Spleen (tissue), 11 donors: ENCODE measurements at regions not wholly inside any gene's neighbourhood (a gene's known extent, or its start where the extent isn't known, plus 50 kb on each side); places are given as distances from the start of the nearest gene placed in this dataset.
"Not testable (repeated sequence)": the region's sequence is repeated elsewhere in the genome, so short reads cannot be mapped to it uniquely, and the experiment has no call there.

Experiments used
- DNase-seq: peaks from one replicate; pipeline ENCODE4 v3.0.0-alpha.2; 2020
- H3K27ac ChIP-seq, 8 donors: fragments of 200-600 bp; sonication (generic) in 7 of 8; 1 replicate in 4 of 8; 2 replicates in 4 of 8; pipeline versions ENCODE4 v1.5.0 to v1.8.0; 2016 to 2021; ENCODE audit warnings: inconsistent platforms in 4 of 8, mild to moderate bottlenecking in 4 of 8, moderate library complexity in 1 of 8
- H3K27me3 ChIP-seq, 7 donors: fragments of 200-600 bp; sonication (generic) in 6 of 7; replicated peaks in 1 of 7; 1 replicate in 4 of 7; 2 replicates in 3 of 7; pipeline versions ENCODE4 v1.5.0 to v1.8.0; 2016 to 2021; ENCODE audit warnings: inconsistent platforms in 3 of 7, mild to moderate bottlenecking in 1 of 7
- H3K36me3 ChIP-seq, 6 donors: fragments of 200-600 bp; sonication (generic) in 5 of 6; 1 replicate in 4 of 6; 2 replicates in 2 of 6; pipeline versions ENCODE4 v1.5.0 to v1.8.0; 2016 to 2021; ENCODE audit warnings: inconsistent platforms in 2 of 6
- H3K4me1 ChIP-seq, 6 donors: fragments of 200-600 bp; sonication (generic) in 5 of 6; 1 replicate in 3 of 6; 2 replicates in 3 of 6; pipeline versions ENCODE4 v1.5.0 to v1.8.0; 2016 to 2021; ENCODE audit warnings: inconsistent platforms in 3 of 6
- H3K4me3 ChIP-seq, 8 donors: fragments of 200-600 bp; sonication (generic) in 7 of 8; 1 replicate in 4 of 8; 2 replicates in 4 of 8; pipeline versions ENCODE4 v1.5.0 to v1.8.0; 2016 to 2021; ENCODE audit warnings: inconsistent platforms in 4 of 8, mild to moderate bottlenecking in 4 of 8, moderate library complexity in 2 of 8
- H3K9me3 ChIP-seq, 8 donors: fragments of 200-600 bp; sonication (generic) in 7 of 8; 1 replicate in 4 of 8; 2 replicates in 4 of 8; pipeline versions ENCODE4 v1.5.0 to v1.8.0; 2016 to 2021; ENCODE audit warnings: inconsistent platforms in 4 of 8
- CTCF ChIP-seq, 11 experiments: fragments of 200-600 bp in 7 of 11; fragments of 450-650 bp in 4 of 11; sonication (generic) in 4 of 11; IDR thresholded peaks in 8 of 11; conservative IDR thresholded peaks in 3 of 11; 1 replicate in 7 of 11; 2 replicates in 4 of 11; pipeline versions ENCODE4 v1.4.0 to v1.8.0; 2016 to 2021; ENCODE audit warnings: antibody characterized with exemption in 11 of 11, inconsistent platforms in 4 of 11, mild to moderate bottlenecking in 1 of 11
- POLR2A ChIP-seq, 3 donors: fragments of 450-650 bp; IDR thresholded peaks; one replicate each; pipeline ENCODE4 v1.5.1; 2017; ENCODE audit warnings: antibody characterized with exemption in 3 of 3, mild to moderate bottlenecking in 1 of 3
- POLR2AphosphoS5 ChIP-seq, 3 donors: sonication (generic); formaldehyde crosslinking; IDR thresholded peaks; one replicate each; pipeline ENCODE4 v1.5.1; 2017; ENCODE audit warnings: antibody characterized with exemption in 3 of 3
- WGBS, 5 donors: extraction: QIAGEN DNeasy Blood & Tissue Kit in 3 of 5; methylation state at CpG; one replicate each; pipeline versions ENCODE4 v1.1.5 to v1.1.7; 2013 to 2018; 5-methylcytosine and 5-hydroxymethylcytosine counted together
- intact Hi-C: fragments of 100-400 bp; cut with DNase I; formaldehyde crosslinking; loops from one replicate; pipeline ENCODE4 v1.15.0; 2023; ENCODE audit warnings: low total_unique reads
- donor health status: healthy with polysubstance abuse.
- donor health status: DM: no; HTN: no; CAD: no; lungs with moderate emphysema.
- donor health status: DM: no; HTN: no; CAD: no.
- donor health status: Bipolar disorder and iron deficiency.
- donor health status: healthy.
- donor health status: DM: no; HTN: no; CAD: no.
- donor health status: DM: yes; HTN: yes; CAD: no.

- Histone ChIP-seq H3K27ac (no peak overlapping the region), H3K27me3 (no peaks in the 10 kb centered on the region), H3K36me3 (no peaks in the 10 kb centered on the region), H3K4me3 (no peak overlapping the region), H3K9me3 (peaks cover 3 to 60% (median 32%) of the 10 kb centered on the region in 8 donors), H3K4me1 (no peaks in the 10 kb centered on the region)
- DNase-seq, result no peak
- WGBS, 5 donors, result 22 to 45% (median 33%) methylated on average over 1 of the region's 1 CpG
- no peak for TF ChIP-seq POLR2AphosphoS5 (IDR thresholded peaks at IDR 0.05)
- no peak for TF ChIP-seq POLR2A (IDR thresholded peaks at IDR 0.05)
- no peak for TF ChIP-seq CTCF (IDR thresholded peaks at IDR 0.05 in 8 of 11, conservative IDR thresholded peaks at IDR 0.05 in 3 of 11)
- intact Hi-C loops, result no loop called here
Observed at GRCh38 chr6:67952948-67953347, 682.1 kb upstream of the ADGRB3 start.

DNA sequence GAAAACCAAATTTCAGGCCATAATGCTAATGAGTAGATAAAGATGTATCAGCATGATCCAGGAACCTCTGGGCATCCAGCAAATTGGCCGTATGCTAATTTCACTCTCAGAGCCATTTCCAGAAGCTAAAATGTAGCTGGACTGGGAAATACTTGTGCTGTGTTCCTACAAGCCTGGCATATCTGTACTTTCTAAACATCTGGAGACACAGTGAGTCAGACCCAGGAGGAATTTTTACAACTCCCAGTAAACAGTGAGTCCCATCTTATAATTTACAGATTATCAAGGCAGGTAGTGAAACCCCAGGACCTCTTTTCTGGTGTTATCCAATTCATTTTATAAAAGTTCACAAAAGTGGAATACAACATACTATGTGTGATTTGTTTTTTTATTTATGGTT, 683.0 kb upstream of the ADGRB3 start:
- Histone ChIP-seq H3K27me3 (no peaks in the 10 kb centered on the region), H3K27ac (no peak overlapping the region), H3K4me3 (no peak overlapping the region), H3K36me3 (no peaks in the 10 kb centered on the region), H3K4me1 (no peaks in the 10 kb centered on the region), H3K9me3 (peaks cover 3 to 56% (median 28%) of the 10 kb centered on the region in 8 donors)
- intact Hi-C loops, result no loop called here
- WGBS, 5 donors, result 70 to 89% (median 83%) methylated on average over 1 of the region's 1 CpG
- DNase-seq, result no peak
- TF ChIP-seq CTCF (IDR thresholded peaks at IDR 0.05 in 8 of 11, conservative IDR thresholded peaks at IDR 0.05 in 3 of 11) (no peak), POLR2A (IDR thresholded peaks at IDR 0.05) (no peak), POLR2AphosphoS5 (IDR thresholded peaks at IDR 0.05) (no peak)

DNA sequence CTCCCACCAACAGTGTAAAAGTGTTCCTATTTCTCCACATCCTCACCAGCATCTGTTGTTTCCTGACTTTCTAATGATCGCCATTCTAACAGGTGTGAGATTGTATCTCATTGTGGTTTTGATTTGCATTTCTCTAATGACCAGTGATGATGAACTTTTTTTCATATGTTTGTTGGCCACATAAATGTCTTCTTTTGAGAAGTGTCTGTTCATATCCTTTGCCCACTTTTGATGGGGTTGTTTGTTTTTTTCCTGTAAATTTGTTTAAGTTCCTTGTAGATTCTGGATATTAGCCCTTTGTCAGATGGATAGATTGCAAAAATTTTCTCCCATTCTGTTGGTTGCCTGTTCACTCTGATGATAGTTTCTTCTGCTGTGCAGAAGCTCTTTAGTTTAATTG, 687.3 kb upstream of the ADGRB3 start:
- intact Hi-C loops, DNase-seq: not testable (repeated sequence)
- 86 to 97% (median 94%) methylated on average over 1 of the region's 1 CpG for WGBS, 5 donors

GRCh38 chr6:67935976-67936477, 699.1 kb upstream of the ADGRB3 start:
- H3K9me3 ChIP-seq, result peaks cover 0 to 17% (median 6%) of the 10 kb centered on the region in 8 donors
- 79 to 91% (median 86%) methylated on average over 2 of the region's 2 CpGs for WGBS, 5 donors
- H3K4me3 ChIP-seq, result no peak overlapping the region
- no peaks in the 10 kb centered on the region for H3K27me3 ChIP-seq
- no peaks in the 10 kb centered on the region for H3K4me1 ChIP-seq
- no peaks in the 10 kb centered on the region for H3K36me3 ChIP-seq
- no peak overlapping the region for H3K27ac ChIP-seq
- no peak for DNase-seq
- TF ChIP-seq CTCF (IDR thresholded peaks at IDR 0.05 in 8 of 11, conservative IDR thresholded peaks at IDR 0.05 in 3 of 11) (no peak), POLR2AphosphoS5 (IDR thresholded peaks at IDR 0.05) (no peak), POLR2A (IDR thresholded peaks at IDR 0.05) (no peak)
- intact Hi-C loops, result no loop called here

More for the DNA sequence above, 687.3 kb upstream of the ADGRB3 start:
- not testable (repeated sequence) for H3K4me3 ChIP-seq, H3K27me3 ChIP-seq, H3K27ac ChIP-seq, H3K4me1 ChIP-seq, H3K36me3 ChIP-seq
- H3K9me3 ChIP-seq, result peaks cover 0 to 31% (median 9%) of the 10 kb centered on the region in 8 donors

- intact Hi-C loops, result no loop called here
- Histone ChIP-seq H3K27ac (no peak overlapping the region), H3K4me1 (no peaks in the 10 kb centered on the region), H3K36me3 (no peaks in the 10 kb centered on the region), H3K4me3 (no peak overlapping the region), H3K27me3 (no peaks in the 10 kb centered on the region), H3K9me3 (peaks cover 0 to 23% (median 3%) of the 10 kb centered on the region in 8 donors)
- 58 to 78% (median 72%) methylated on average over 1 of the region's 1 CpG for WGBS, 5 donors
- no peak for DNase-seq
- TF ChIP-seq CTCF (IDR thresholded peaks at IDR 0.05 in 8 of 11, conservative IDR thresholded peaks at IDR 0.05 in 3 of 11), result no peak
- TF ChIP-seq POLR2AphosphoS5 (IDR thresholded peaks at IDR 0.05), result no peak
- no peak for TF ChIP-seq POLR2A (IDR thresholded peaks at IDR 0.05)
Observed at GRCh38 chr6:67933278-67933677, 701.8 kb upstream of the ADGRB3 start.

DNA sequence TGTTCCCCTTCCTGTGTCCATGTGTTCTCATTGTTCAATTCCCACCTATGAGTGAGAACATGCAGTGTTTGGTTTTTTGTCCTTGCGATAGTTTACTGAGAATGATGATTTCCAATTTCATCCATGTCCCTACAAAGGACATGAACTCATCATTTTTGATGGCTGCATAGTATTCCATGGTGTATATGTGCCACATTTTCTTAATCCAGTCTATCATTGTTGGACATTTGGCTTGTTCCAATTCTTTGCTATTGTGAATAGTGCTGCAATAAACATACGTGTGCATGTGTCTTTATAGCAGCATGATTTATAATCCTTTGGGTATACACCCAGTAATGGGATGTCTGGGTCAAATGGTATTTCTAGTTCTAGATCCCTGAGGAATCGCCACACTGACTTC, 712.5 kb upstream of the ADGRB3 start:
- not testable (repeated sequence) for H3K27ac ChIP-seq

GRCh38 chr6:67920040-67920439, 715.0 kb upstream of the ADGRB3 start:
- H3K4me3 ChIP-seq, H3K27me3 ChIP-seq, DNase-seq, intact Hi-C loops, H3K36me3 ChIP-seq, H3K4me1 ChIP-seq, H3K27ac ChIP-seq: not testable (repeated sequence)
- 68 to 95% (median 92%) methylated on average over 1 of the region's 1 CpG for whole genome bisulfite sequencing, 5 donors
- peaks cover 0 to 27% (median 9%) of the 10 kb centered on the region in 8 donors for H3K9me3 ChIP-seq

More for the DNA sequence above, 712.5 kb upstream of the ADGRB3 start:
- H3K9me3 ChIP-seq, result peaks cover 0 to 17% (median 0%) of the 10 kb centered on the region in 8 donors
- H3K36me3 ChIP-seq, H3K4me3 ChIP-seq, H3K4me1 ChIP-seq, DNase-seq, H3K27me3 ChIP-seq, intact Hi-C loops: not testable (repeated sequence)
- WGBS, 5 donors, result 56 to 78% (median 75%) methylated on average over 2 to 3 of the region's 3 CpGs
